ENCODE measurements at regions not wholly inside any gene's neighbourhood (a gene's known extent, or its start where the extent isn't known, plus 50 kb on each side); places are given as distances from the start of the nearest gene placed in this dataset.
A peak's percentile ranks its signal among the peaks of the same experiment; 100 is the strongest.
"Not testable (repeated sequence)": the region's sequence is repeated elsewhere in the genome, so short reads cannot be mapped to it uniquely, and the experiment has no call there.

DNA sequence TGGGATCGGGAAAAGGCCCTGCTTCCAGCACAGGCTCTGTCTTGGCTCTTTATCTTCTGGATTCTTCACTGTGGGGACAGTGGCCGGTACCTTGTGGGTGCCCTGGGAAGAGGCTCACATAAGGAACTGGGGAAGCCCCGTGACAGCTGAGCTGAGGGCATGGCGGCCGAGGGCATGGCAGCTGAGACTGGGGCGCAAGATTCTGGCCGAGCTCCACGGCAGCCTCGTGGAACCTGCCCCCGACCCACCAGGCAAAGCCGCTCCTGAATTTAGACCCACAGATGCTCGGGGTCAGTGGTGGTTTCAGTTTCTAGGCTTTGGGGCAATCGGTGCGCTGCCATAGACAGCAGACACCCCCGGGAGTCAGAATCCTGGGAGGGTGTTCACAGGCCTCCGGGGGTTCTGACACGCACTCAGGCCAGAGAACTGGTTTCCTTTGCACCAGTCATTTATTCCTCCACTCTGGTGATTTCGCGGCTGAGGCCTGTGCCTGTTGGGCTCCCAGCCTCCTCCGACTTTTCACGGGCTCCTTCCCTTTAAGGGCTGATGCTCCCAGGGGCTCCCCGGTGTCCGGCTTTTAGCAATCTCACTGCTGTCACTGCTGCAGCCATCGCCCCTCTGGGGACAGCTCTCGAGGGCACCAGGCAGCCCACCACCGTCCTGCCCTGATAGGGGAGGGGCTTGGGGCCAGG lies 117.6 kb downstream of the TEX29 start:
- in situ Hi-C loops (cut with MboI; ENCODE audit: low pct_unique_long_range_greater_than_20kb, low sequenced_read_pairs), result no loop called here
- no peak for DNase-seq

DNA sequence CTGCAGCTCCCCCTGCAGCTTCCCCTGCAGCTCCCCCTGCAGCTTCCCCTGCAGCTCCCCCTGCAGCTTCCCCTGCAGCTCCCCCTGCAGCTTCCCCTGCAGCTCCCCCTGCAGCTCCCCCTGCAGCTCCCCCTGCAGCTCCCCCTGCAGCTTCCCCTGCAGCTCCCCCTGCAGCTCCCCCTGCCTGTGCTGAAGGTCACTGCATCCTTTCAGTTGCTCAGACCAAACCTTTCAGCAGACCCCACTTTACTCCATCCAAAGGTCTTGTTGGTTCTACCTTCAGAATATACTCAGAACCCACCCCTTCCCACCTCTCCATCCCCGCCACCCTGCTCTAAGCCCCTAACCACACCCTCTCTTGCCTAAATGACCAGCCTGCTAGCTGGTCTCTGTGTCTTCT lies 120.0 kb downstream of the TEX29 start:
- in situ Hi-C loops (cut with MboI; ENCODE audit: low pct_unique_long_range_greater_than_20kb, low sequenced_read_pairs); DNase-seq: not testable (repeated sequence)

DNA sequence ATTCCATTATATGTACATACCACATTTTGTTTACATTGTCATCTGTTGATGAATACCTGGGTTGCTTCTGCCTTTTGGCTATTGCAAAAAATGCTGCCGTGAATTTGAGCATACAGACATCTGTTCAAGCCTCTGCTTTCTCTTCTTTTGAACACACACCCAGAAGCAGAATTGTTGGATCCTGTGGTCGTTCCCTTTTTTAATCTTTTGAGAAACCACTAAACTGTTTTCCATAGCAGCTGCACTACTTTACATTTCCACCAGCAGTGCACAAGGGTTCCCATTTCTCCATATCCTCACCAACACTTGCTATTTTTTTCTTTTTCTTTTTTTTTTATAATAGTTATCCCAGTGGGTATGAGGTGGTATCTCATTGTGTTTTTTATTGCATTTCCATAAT lies 123.5 kb downstream of the TEX29 start:
- DNase-seq, result no peak
- in situ Hi-C loops (cut with MboI; ENCODE audit: low pct_unique_long_range_greater_than_20kb, low sequenced_read_pairs), result no loop called here

- DNase-seq, result no peak
- in situ Hi-C loops (cut with MboI; ENCODE audit: low pct_unique_long_range_greater_than_20kb, low sequenced_read_pairs), result no loop called here
These were observed 128.1 kb downstream of the TEX29 start for GRCh38 chr13:111448504-111448903.

- in situ Hi-C loops (cut with MboI; ENCODE audit: low pct_unique_long_range_greater_than_20kb, low sequenced_read_pairs), result no loop called here
These were observed 128.6 kb downstream of the TEX29 start for GRCh38 chr13:111449041-111449440.

DNA sequence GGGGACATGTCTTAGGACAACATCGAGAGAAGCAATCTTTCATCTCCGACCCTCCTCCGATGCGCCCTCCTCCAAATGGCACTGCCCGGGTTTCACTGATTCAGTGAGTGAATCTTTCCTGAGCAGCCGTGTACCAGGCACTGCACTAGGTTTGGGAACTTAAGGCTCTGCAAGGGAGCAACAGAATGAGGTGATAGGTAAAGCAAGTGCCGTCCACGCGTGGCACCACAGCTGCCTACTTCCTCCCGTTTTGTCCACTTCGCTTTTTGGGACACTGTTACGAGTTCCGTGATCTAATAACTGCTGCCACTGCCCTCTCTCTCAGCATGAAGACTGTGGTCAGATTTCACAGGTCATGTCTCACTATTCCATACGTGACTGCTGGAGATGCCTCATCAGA lies 131.0 kb downstream of the TEX29 start:
- no peak for DNase-seq
- in situ Hi-C loops (cut with MboI; ENCODE audit: low pct_unique_long_range_greater_than_20kb, low sequenced_read_pairs), result no loop called here

More at GRCh38 chr13:111449041-111449440, 128.6 kb downstream of the TEX29 start:
- no peak for DNase-seq

DNA sequence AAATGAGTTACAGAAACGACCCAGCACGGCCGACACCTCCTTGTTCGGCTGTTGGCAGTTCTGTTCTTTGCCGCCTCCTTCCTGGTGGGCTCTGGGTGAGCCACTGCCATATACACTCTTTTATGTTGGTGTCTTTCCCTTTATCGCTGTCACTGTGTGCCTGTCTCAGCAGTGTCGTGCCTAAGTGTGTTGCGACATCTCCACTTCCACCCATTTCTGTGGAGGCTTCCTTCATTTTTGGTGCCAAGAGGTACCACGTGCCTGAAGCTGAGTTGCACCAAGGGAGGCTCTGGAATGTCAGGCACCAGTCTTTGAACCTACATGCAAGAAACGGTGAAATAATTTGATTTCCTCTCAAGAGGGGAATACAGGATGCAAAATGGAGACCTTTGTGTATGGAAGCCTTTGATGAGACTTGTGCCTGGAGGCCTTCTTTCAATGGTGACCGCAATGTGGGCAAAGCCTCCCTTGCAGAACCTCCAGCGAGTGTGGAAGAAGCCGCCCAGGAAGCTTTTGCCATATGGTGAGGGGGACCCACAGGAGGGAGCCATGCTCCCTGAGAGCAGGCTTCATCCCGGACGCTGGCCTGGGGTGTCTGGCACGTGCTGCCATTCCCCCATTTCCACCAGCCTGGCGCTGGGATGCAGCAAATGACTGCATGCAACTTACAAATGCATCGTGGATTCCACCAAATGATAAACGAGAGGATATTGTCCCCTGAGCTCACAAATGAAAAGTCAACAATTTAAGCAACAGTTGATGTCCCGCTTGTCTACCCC lies 136.2 kb downstream of the TEX29 start:
- DNase-seq, result no peak
- in situ Hi-C loops (cut with MboI; ENCODE audit: low pct_unique_long_range_greater_than_20kb, low sequenced_read_pairs), result no loop called here

DNA sequence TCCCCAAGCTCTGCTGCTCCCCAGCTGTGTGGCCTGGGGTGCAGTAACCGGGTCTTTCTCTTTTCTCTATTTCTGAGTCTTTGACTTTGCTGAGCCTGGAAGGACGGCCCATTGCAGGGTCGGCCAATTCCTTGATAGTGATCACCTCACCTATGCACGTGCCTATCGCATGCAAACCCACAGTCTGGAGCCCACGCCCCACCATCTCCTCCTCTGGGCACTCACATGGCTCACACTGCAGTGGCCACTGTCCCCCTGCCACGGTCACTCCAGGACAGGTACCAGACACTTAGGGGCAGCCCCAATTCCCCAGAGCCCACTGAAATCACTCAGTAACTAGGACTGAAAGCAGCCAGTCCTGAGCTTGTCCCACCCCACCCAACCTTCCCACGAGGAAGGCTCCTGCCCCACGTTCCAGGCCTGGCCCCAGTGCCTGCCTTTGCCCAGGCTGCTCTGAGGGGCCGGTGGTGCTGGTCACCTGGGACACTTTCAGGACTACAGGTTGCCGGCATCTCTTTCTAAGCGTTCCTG lies 137.6 kb downstream of the TEX29 start:
- DNase-seq, result no peak
- in situ Hi-C loops (cut with MboI; ENCODE audit: low pct_unique_long_range_greater_than_20kb, low sequenced_read_pairs), result no loop called here

GRCh38 chr13:111458739-111459138 lies 138.3 kb downstream of the TEX29 start:
- in situ Hi-C loops (cut with MboI; ENCODE audit: low pct_unique_long_range_greater_than_20kb, low sequenced_read_pairs), result no loop called here
- no peak for DNase-seq

DNA sequence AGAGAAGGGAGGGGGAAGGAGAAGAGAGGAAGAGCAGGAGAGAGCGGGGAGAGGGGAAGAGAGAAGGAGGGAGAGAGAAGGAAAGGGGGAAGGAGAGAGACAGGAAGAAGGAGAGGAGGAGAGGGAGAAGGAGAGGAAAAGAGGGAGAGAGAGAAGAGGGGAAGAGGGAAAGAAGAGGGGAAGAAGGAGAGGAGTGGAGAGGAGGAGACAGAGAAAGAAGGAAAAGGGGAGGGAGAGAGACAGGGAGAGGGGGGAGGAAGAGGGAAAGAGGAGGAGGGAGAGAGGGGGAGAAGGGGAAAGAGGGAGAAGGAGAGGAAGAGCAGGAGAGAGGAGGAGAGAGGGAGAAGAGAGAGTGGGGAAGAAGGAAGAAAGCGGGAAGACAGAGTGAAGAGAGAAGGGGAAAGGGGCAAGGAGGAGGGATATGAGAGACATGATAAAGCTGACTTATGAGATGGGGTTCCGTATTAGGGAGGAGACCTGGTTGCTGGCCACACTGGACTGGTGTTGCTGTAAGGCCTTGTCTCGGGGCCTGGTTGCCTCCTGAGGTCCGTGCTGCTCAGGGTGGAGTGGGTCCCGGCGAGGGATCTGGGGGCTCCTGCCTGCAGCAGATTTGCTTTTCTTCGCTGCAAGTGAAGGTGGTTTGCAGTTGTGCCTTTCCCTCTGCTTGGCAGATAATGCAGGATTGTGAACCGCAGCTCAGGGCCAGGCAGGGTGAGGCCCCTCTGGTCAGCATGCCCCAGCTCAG lies 139.5 kb downstream of the TEX29 start:
- DNase-seq, result no peak
- in situ Hi-C loops (cut with MboI; ENCODE audit: low pct_unique_long_range_greater_than_20kb, low sequenced_read_pairs), result no loop called here

- in situ Hi-C loops (cut with MboI; ENCODE audit: low pct_unique_long_range_greater_than_20kb, low sequenced_read_pairs), result no loop called here
- peak; percentile 9 for DNase-seq
These were observed 140.4 kb downstream of the TEX29 start for GRCh38 chr13:111460548-111461444.

- in situ Hi-C loops (cut with MboI; ENCODE audit: low pct_unique_long_range_greater_than_20kb, low sequenced_read_pairs), result no loop called here
- no peak for DNase-seq
These were observed 141.2 kb downstream of the TEX29 start for GRCh38 chr13:111461445-111462149.

DNA sequence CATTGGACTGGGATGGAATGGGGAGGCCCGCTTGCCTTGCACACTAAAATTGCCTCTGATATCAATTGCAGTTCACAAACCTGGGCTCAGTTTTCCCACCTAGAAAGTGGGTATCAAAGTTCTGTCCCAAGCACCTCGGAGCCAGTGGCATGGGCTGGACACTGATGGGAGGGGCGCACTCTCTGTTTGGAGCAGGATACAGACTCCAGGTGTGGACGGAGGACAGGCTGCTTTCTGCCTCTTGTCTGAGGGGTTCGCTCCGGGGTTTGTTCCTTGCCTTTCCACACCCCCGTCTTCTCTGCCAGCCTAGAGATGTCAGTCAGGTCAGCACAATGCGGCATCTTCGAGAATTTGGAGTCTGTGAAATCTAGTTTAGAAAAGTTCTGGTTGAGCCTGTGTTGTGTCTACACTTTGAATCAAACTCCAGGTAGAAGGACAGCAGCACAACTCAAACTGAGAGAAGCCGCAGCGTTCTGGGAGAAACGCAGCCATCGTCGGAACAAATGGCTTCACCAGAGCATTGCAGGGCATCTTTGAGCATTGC lies 141.9 kb downstream of the TEX29 start:
- DNase-seq, result no peak
- in situ Hi-C loops (cut with MboI; ENCODE audit: low pct_unique_long_range_greater_than_20kb, low sequenced_read_pairs), result no loop called here

GRCh38 chr13:111462944-111463343 lies 142.5 kb downstream of the TEX29 start:
- in situ Hi-C loops (cut with MboI; ENCODE audit: low pct_unique_long_range_greater_than_20kb, low sequenced_read_pairs), result no loop called here
- no peak for DNase-seq

DNA sequence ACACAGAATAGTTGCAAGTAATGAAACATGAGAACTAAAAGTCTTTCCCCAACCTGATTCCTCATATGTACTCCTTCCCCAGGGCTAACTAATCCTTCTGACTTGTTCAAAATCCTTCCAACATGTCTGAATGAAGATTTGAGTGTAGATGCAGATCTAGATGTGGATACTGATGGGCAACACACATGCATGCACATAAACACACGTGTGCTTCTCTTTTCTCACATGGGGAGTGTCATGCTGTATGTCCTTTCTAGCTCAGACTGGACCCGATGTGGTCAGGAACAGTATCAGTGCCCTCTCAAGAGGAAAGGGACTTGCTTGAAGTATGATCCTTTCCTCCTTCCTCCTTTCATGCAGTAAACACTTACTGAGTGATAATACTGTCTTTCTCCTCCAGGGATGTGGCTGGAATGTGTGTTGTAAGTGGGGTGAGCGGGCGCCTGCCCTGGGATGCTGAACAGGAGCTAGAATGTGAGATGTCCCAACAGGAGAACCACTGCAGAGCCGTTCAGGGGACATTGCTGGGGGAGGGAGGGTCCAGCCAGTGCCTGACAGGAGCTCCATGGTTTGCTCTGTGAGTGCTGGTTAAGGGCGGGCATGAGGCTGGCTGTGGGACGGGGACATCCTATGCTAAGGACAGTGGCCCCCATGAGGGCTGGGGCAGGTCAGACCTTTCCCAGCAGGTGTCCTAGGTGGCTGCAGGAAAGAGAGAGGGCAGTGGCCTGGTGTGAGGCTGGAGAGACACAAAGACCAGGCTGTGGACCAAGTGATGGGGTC lies 146.9 kb downstream of the TEX29 start:
- in situ Hi-C loops (cut with MboI; ENCODE audit: low pct_unique_long_range_greater_than_20kb, low sequenced_read_pairs), result no loop called here
- DNase-seq, result no peak

DNA sequence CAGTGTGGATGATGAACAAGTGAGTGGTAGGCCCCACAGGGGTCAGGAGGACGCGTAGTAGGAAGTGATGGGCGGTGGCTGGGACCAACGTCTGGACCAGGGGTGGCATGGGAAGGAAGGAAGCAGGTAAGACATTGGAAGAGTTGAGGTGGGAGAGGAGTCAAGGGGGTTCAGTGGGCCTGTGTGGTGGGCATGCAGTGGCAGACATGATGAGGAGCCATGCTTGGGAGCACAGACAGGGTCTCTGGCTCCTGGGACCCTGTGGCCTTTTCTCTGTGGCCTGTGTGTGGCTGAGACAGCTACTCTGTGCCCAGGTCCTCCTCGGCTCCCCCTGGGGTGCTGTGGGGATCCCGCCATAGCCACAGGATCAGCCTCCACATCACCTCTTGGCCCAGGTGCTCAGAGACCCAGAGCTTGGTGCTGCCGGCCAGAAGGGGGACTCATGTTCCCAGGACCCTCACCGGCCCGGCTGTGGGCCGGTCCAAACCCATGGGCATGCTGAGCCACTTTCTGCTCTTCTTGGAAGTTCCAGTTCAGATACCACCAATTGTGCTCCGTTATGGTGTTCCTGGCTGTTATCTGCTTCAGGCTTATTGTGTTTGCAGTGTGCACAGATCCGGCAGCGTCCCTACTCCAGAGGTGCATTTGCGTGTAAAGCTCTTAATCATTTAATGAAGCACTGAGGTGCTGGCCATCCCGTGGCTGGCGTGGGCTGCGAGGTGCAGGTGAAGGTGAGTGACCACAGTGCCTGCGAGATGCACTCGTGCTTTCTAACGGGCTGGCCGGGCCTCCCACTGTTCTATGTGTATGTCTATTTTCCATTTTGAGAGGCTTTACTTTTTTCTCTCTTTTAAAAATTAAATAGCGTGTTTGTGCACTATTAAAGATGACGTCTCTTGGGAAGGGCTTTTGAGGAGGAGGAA lies 147.9 kb downstream of the TEX29 start:
- in situ Hi-C loops (cut with MboI; ENCODE audit: low pct_unique_long_range_greater_than_20kb, low sequenced_read_pairs), result no loop called here
- DNase-seq, result no peak
